SJSA1 (cell line): ENCODE measurements at regions not wholly inside any gene's neighbourhood (a gene's known extent, or its start where the extent isn't known, plus 50 kb on each side); places are given as distances from the start of the nearest gene placed in this dataset.

Source experiments
- DNase-seq, 2 experiments: peaks; one replicate each; pipeline ENCODE4 v3.0.0-alpha.2; 2015 to 2020; ENCODE audit warnings: low spot score in 2 of 2, low read depth in 1 of 2
- H3K27ac ChIP-seq: fragments of 250-450 bp; sonication (Bioruptor Pico); 2 replicates; pipeline ENCODE4 v1.5.1; 2020; ENCODE audit warnings: mild to moderate bottlenecking, moderate library complexity
- H3K27me3 ChIP-seq: fragments of 250-450 bp; sonication (Bioruptor Pico); replicated peaks from 2 replicates; pipeline ENCODE4 v1.5.1; 2020; ENCODE audit warnings: mild to moderate bottlenecking, moderate library complexity
- H3K36me3 ChIP-seq: fragments of 250-450 bp; sonication (Bioruptor Pico); 2 replicates; pipeline ENCODE4 v1.5.1; 2020; ENCODE audit warnings: mild to moderate bottlenecking
- H3K4me1 ChIP-seq: fragments of 250-450 bp; sonication (Bioruptor Pico); replicated peaks from 2 replicates; pipeline ENCODE4 v1.6.1; 2021; ENCODE audit warnings: mild to moderate bottlenecking
- H3K4me3 ChIP-seq: fragments of 250-450 bp; sonication (Bioruptor Pico); 2 replicates; pipeline ENCODE4 v1.5.1; 2020; ENCODE audit warnings: mild to moderate bottlenecking
- H3K9me3 ChIP-seq: fragments of 250-450 bp; sonication (Bioruptor Pico); replicated peaks from 2 replicates; pipeline ENCODE4 v1.5.1; 2020; ENCODE audit warnings: mild to moderate bottlenecking

GRCh38 chr16:27679899-27680298 lies 130.0 kb downstream of the KATNIP start:
- Histone ChIP-seq H3K4me3 (no peak overlapping the region), H3K36me3 (0 out of 2 replicates have a peak, but pooled peaks cover 7% of the 10 kb centered on the region), H3K9me3 (no peaks in the 10 kb centered on the region), H3K27me3 (no peaks in the 10 kb centered on the region), H3K27ac (no peak overlapping the region), H3K4me1 (peaks cover 21% of the 10 kb centered on the region)
- DNase-seq, result no peak

GRCh38 chr16:27681681-27682080 lies 131.7 kb downstream of the KATNIP start:
- Histone ChIP-seq H3K27me3 (no peaks in the 10 kb centered on the region), H3K27ac (no peak overlapping the region), H3K4me3 (no peak overlapping the region), H3K9me3 (no peaks in the 10 kb centered on the region), H3K4me1 (peaks cover 16% of the 10 kb centered on the region), H3K36me3 (0 out of 2 replicates have a peak, but pooled peaks cover 7% of the 10 kb centered on the region)
- no peak for DNase-seq

- Histone ChIP-seq H3K36me3 (no peaks in the 10 kb centered on the region), H3K27ac (no peak overlapping the region), H3K4me1 (no peaks in the 10 kb centered on the region), H3K4me3 (no peak overlapping the region), H3K9me3 (no peaks in the 10 kb centered on the region), H3K27me3 (no peaks in the 10 kb centered on the region)
- DNase-seq, result no peak
These were observed 134.1 kb downstream of the KATNIP start for GRCh38 chr16:27684047-27684446.

GRCh38 chr16:27685807-27686206 lies 135.9 kb downstream of the KATNIP start:
- no peak for DNase-seq
- Histone ChIP-seq H3K4me3 (no peak overlapping the region), H3K27ac (no peak overlapping the region)

GRCh38 chr16:27686926-27687325 lies 137.0 kb downstream of the KATNIP start:
- Histone ChIP-seq H3K36me3 (no peaks in the 10 kb centered on the region), H3K4me3 (no peak overlapping the region), H3K27me3 (no peaks in the 10 kb centered on the region), H3K27ac (no peak overlapping the region), H3K9me3 (no peaks in the 10 kb centered on the region), H3K4me1 (no peaks in the 10 kb centered on the region)
- no peak for DNase-seq

More at GRCh38 chr16:27685807-27686206, 135.9 kb downstream of the KATNIP start:
- Histone ChIP-seq H3K36me3 (no peaks in the 10 kb centered on the region), H3K27me3 (no peaks in the 10 kb centered on the region), H3K4me1 (no peaks in the 10 kb centered on the region), H3K9me3 (no peaks in the 10 kb centered on the region)

- Histone ChIP-seq H3K4me3 (no peak overlapping the region), H3K36me3 (no peaks in the 10 kb centered on the region), H3K4me1 (no peaks in the 10 kb centered on the region), H3K9me3 (no peaks in the 10 kb centered on the region), H3K27me3 (no peaks in the 10 kb centered on the region), H3K27ac (no peak overlapping the region)
- no peak for DNase-seq
These were observed 137.7 kb downstream of the KATNIP start for GRCh38 chr16:27687605-27688004.

GRCh38 chr16:27689711-27690110 lies 139.8 kb downstream of the KATNIP start:
- no peaks in the 10 kb centered on the region for H3K27me3 ChIP-seq
- no peak overlapping the region for H3K27ac ChIP-seq
- no peaks in the 10 kb centered on the region for H3K4me1 ChIP-seq
- H3K4me3 ChIP-seq, result no peak overlapping the region
- DNase-seq, result no peak
- no peaks in the 10 kb centered on the region for H3K9me3 ChIP-seq
- H3K36me3 ChIP-seq, result no peaks in the 10 kb centered on the region

- Histone ChIP-seq H3K4me1 (no peaks in the 10 kb centered on the region), H3K4me3 (no peak overlapping the region), H3K36me3 (no peaks in the 10 kb centered on the region), H3K9me3 (no peaks in the 10 kb centered on the region), H3K27me3 (no peaks in the 10 kb centered on the region), H3K27ac (no peak overlapping the region)
- no peak for DNase-seq
These were observed 140.7 kb downstream of the KATNIP start for GRCh38 chr16:27690608-27691007.

- H3K27me3 ChIP-seq, result no peaks in the 10 kb centered on the region
- no peaks in the 10 kb centered on the region for H3K9me3 ChIP-seq
- no peaks in the 10 kb centered on the region for H3K36me3 ChIP-seq
- no peak for DNase-seq
- no peaks in the 10 kb centered on the region for H3K4me1 ChIP-seq
- no peak overlapping the region for H3K4me3 ChIP-seq
- H3K27ac ChIP-seq, result no peak overlapping the region
These were observed 141.8 kb downstream of the KATNIP start for GRCh38 chr16:27691721-27692120.

- no peak for DNase-seq
- Histone ChIP-seq H3K27ac (no peak overlapping the region), H3K36me3 (no peaks in the 10 kb centered on the region), H3K9me3 (no peaks in the 10 kb centered on the region), H3K27me3 (no peaks in the 10 kb centered on the region), H3K4me1 (no peaks in the 10 kb centered on the region), H3K4me3 (no peak overlapping the region)
These were observed 142.6 kb downstream of the KATNIP start for GRCh38 chr16:27692576-27692975.

GRCh38 chr16:27695161-27695560 lies 145.2 kb downstream of the KATNIP start:
- Histone ChIP-seq H3K4me3 (no peak overlapping the region), H3K9me3 (no peaks in the 10 kb centered on the region), H3K36me3 (peaks cover 8% of the 10 kb centered on the region; the same call in 1 of the 2 replicates), H3K4me1 (no peaks in the 10 kb centered on the region), H3K27me3 (no peaks in the 10 kb centered on the region), H3K27ac (no peak overlapping the region)
- no peak for DNase-seq

- DNase-seq, result no peak
- Histone ChIP-seq H3K27me3 (no peaks in the 10 kb centered on the region), H3K36me3 (peaks cover 8% of the 10 kb centered on the region; the same call in 1 of the 2 replicates), H3K4me3 (no peak overlapping the region), H3K9me3 (no peaks in the 10 kb centered on the region), H3K4me1 (peaks cover 2% of the 10 kb centered on the region), H3K27ac (no peak overlapping the region)
These were observed 148.3 kb downstream of the KATNIP start for GRCh38 chr16:27698266-27698665.

GRCh38 chr16:27698746-27699145 lies 148.8 kb downstream of the KATNIP start:
- Histone ChIP-seq H3K27me3 (no peaks in the 10 kb centered on the region), H3K4me3 (no peak overlapping the region)
- DNase-seq, result no peak

GRCh38 chr16:27699540-27699939 lies 149.6 kb downstream of the KATNIP start:
- Histone ChIP-seq H3K36me3 (peaks cover 13% of the 10 kb centered on the region; the same call in 1 of the 2 replicates), H3K4me3 (no peak overlapping the region), H3K9me3 (no peaks in the 10 kb centered on the region), H3K4me1 (peaks cover 10% of the 10 kb centered on the region), H3K27me3 (no peaks in the 10 kb centered on the region), H3K27ac (no peak overlapping the region)
- DNase-seq, result no peak

More at GRCh38 chr16:27698746-27699145, 148.8 kb downstream of the KATNIP start:
- H3K4me1 ChIP-seq, result peaks cover 7% of the 10 kb centered on the region
- peaks cover 8% of the 10 kb centered on the region; the same call in 1 of the 2 replicates for H3K36me3 ChIP-seq
- H3K27ac ChIP-seq, result no peak overlapping the region
- no peaks in the 10 kb centered on the region for H3K9me3 ChIP-seq

- H3K27me3 ChIP-seq, result no peaks in the 10 kb centered on the region
- peaks cover 10% of the 10 kb centered on the region for H3K4me1 ChIP-seq
- no peak overlapping the region for H3K27ac ChIP-seq
- H3K9me3 ChIP-seq, result no peaks in the 10 kb centered on the region
- peaks cover 13% of the 10 kb centered on the region; the same call in 1 of the 2 replicates for H3K36me3 ChIP-seq
- H3K4me3 ChIP-seq, result no peak overlapping the region
- no peak for DNase-seq
These were observed 150.5 kb downstream of the KATNIP start for GRCh38 chr16:27700304-27700995.
